Activated CD4-positive, alpha-beta T cell treated with anti-CD3 and anti-CD28 coated beads for 36 hours (primary cell): ENCODE measurements at regions not wholly inside any gene's neighbourhood (a gene's known extent, or its start where the extent isn't known, plus 50 kb on each side); places are given as distances from the start of the nearest gene placed in this dataset.

ENCODE experiments used
- ATAC-seq: fragments of 200-7000 bp; cut with Tn5 transposase; one replicate; pipeline ENCODE4 v1.10.0; 2021; ENCODE audit warnings: mild to moderate bottlenecking, moderate library complexity
- CTCF ChIA-PET: fragments of 350-600 bp; sonication (Branson Sonifier 250); formaldehyde crosslinking; loops from one replicate; lab custom pipeline; 2021; ENCODE audit warnings: antibody characterized with exemption; lab: Charles Lee
- POLR2A ChIA-PET: fragments of 350-600 bp; sonication (Branson Sonifier 250); formaldehyde crosslinking; loops from one replicate; lab custom pipeline; 2021; ENCODE audit warnings: antibody characterized with exemption, inconsistent platforms; lab: Charles Lee
- DNase-seq: peaks from one replicate; pipeline ENCODE4 v3.0.0-alpha.2; 2020
- H3K27ac Mint-ChIP-seq: one replicate; pipeline ENCODE4 v1.8.0; 2021; ENCODE audit warnings: mixed read lengths
- H3K27me3 Mint-ChIP-seq: one replicate; pipeline ENCODE4 v1.8.0; 2021; ENCODE audit warnings: mixed read lengths
- H3K36me3 Mint-ChIP-seq: one replicate; pipeline ENCODE4 v1.8.0; 2021; ENCODE audit warnings: low read depth, mixed read lengths
- H3K4me1 Mint-ChIP-seq: one replicate; pipeline ENCODE4 v1.8.0; 2021; ENCODE audit warnings: mixed read lengths
- H3K4me3 Mint-ChIP-seq: one replicate; pipeline ENCODE4 v1.8.0; 2021; ENCODE audit warnings: mild to moderate bottlenecking, moderate library complexity, mixed read lengths
- H3K9me3 Mint-ChIP-seq: one replicate; pipeline ENCODE4 v1.8.0; 2021; ENCODE audit warnings: low read depth, mixed read lengths
- intact Hi-C, 2 experiments: fragments of 100-400 bp; cut with DNase I in 1 of 2; cut with micrococcal nuclease in 1 of 2; formaldehyde crosslinking; loops; one replicate each; pipeline versions ENCODE4 v1.14.2 to v1.15.1; 2022 to 2024; cut with DNase I, micrococcal nuclease

DNA sequence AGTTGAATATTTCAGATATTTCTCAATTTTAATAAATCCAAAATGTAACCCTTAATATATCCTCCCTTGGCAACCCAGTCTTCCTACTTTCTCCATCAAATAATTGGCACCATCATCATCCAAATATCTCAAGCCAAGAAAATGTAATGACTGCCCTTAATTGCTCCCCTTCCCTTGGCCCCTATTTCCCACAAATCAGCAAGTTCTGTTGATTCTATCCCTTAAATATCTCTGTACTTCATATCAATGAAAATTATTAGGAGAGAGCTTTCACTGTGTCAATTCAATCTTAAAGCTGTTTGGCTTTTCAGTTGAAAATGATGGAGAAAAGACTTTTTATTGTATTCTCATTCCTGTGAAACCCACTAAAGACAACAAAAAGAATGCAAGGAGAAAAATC, 349.8 kb downstream of the HINT1 start:
- no peak overlapping the region for H3K4me3 Mint-ChIP-seq
- peaks cover 4% of the 10 kb centered on the region for H3K9me3 Mint-ChIP-seq
- POLR2A ChIA-PET: no interaction called here
- DNase-seq (no peak), ATAC-seq (no peak)
- no peaks in the 10 kb centered on the region for H3K36me3 Mint-ChIP-seq
- peaks cover 2% of the 10 kb centered on the region for H3K27me3 Mint-ChIP-seq
- CTCF ChIA-PET: no interaction called here
- intact Hi-C loops: no loop called here
- H3K4me1 Mint-ChIP-seq: peaks cover 13% of the 10 kb centered on the region
- no peak overlapping the region for H3K27ac Mint-ChIP-seq

- no peaks in the 10 kb centered on the region for H3K4me1 Mint-ChIP-seq
- no peaks in the 10 kb centered on the region for H3K9me3 Mint-ChIP-seq
- ATAC-seq (no peak), DNase-seq (no peak)
- H3K36me3 Mint-ChIP-seq: no peaks in the 10 kb centered on the region
- H3K4me3 Mint-ChIP-seq: no peak overlapping the region
- H3K27me3 Mint-ChIP-seq: peaks cover 9% of the 10 kb centered on the region
- intact Hi-C loops: no loop called here
- ChIA-PET POLR2A (no interaction called here), CTCF (no interaction called here)
- H3K27ac Mint-ChIP-seq: no peak overlapping the region
These were observed 356.4 kb downstream of the HINT1 start for GRCh38 chr5:130808691-130809090.

GRCh38 chr5:130805648-130806047, 359.4 kb downstream of the HINT1 start:
- DNase-seq: no peak
- H3K4me3 Mint-ChIP-seq: no peak overlapping the region
- ChIA-PET CTCF (no interaction called here), POLR2A (no interaction called here)
- peaks cover 3% of the 10 kb centered on the region for H3K9me3 Mint-ChIP-seq
- peaks cover 11% of the 10 kb centered on the region for H3K27me3 Mint-ChIP-seq
- no peak overlapping the region for H3K27ac Mint-ChIP-seq
- intact Hi-C loops: no loop called here
- no peaks in the 10 kb centered on the region for H3K36me3 Mint-ChIP-seq
- no peaks in the 10 kb centered on the region for H3K4me1 Mint-ChIP-seq
- no peak for ATAC-seq

DNA sequence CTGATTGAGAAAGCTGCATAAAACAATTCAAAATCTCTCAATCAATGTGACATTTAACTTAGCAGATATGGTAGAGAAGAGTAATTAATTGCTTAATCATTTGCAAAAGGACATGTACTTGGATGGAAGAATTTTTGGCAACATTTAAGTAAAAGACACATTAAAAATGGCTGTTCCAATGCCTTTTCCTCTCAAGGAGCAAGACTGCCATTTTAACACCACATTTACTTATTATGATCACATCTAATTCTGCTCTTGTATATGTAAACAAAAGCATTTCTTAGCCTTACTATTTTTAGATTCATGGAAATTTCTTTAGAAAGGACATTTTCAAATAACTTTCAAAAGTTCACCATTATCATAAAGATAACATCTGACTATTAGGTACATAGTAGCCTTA, 360.0 kb downstream of the HINT1 start:
- POLR2A ChIA-PET: no interaction called here
- intact Hi-C loops: no loop called here
- no peak for ATAC-seq

DNA sequence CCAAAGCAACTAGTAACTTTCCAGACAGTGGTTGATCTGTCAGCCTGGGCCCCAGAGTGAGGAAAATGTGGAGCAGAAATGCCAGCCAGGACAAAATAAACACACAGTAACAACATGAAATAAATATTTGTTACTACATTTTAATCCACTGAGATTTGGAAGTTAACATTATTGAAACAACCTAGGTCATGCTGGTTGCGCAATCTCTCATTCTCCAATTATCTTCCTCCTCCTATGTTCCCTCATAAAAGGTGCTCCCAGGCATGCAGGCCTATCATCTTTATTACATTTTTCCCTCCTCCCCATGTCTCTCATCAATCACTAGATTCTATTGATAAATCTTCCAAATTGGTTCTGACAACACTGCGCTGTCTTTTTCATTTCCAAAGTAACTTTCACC, 363.1 kb downstream of the HINT1 start:
- no peak for ATAC-seq
- no peak for DNase-seq
- CTCF ChIA-PET: interaction anchor here (0.6 kb wide), 1 partner anchor 142 kb away, joined by 3 read pairs; no protein-coding TSS in a partner anchor
- Mint-ChIP-seq H3K27ac (no peak overlapping the region), H3K9me3 (peaks cover 9% of the 10 kb centered on the region), H3K27me3 (peaks cover 5% of the 10 kb centered on the region), H3K36me3 (no peaks in the 10 kb centered on the region), H3K4me1 (no peaks in the 10 kb centered on the region), H3K4me3 (no peak overlapping the region)
- intact Hi-C loops: no loop called here
- POLR2A ChIA-PET: no interaction called here

More for the DNA sequence above, 360.0 kb downstream of the HINT1 start:
- CTCF ChIA-PET: no interaction called here
- Mint-ChIP-seq H3K4me3 (no peak overlapping the region), H3K9me3 (peaks cover 3% of the 10 kb centered on the region), H3K4me1 (no peaks in the 10 kb centered on the region), H3K36me3 (no peaks in the 10 kb centered on the region), H3K27ac (no peak overlapping the region), H3K27me3 (peaks cover 9% of the 10 kb centered on the region)
- no peak for DNase-seq

GRCh38 chr5:130799015-130799414, 366.0 kb downstream of the HINT1 start:
- Mint-ChIP-seq H3K27ac (no peak overlapping the region), H3K4me1 (no peaks in the 10 kb centered on the region), H3K4me3 (no peak overlapping the region), H3K9me3 (peaks cover 9% of the 10 kb centered on the region), H3K36me3 (no peaks in the 10 kb centered on the region), H3K27me3 (peaks cover 2% of the 10 kb centered on the region)
- ChIA-PET CTCF (no interaction called here), POLR2A (no interaction called here)
- DNase-seq (no peak), ATAC-seq (no peak)
- intact Hi-C loops: no loop called here

DNA sequence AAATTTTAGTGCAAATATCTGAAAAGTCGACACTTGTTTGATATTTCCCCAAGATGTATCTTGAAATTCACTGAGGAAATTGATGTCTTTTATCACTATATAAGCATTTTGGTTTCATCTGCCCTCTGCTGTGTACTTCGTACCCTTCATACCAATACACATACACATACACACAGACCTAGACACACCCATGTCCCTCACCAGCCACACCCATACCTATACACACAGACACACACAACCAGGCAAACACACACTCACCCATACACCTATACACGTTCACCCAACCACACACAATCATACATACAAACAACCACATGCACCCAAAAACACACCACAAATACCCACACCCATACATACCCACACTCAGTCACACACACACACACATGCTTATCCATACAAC, 367.8 kb downstream of the HINT1 start:
- Mint-ChIP-seq H3K27me3 (peaks cover 6% of the 10 kb centered on the region), H3K27ac (no peak overlapping the region), H3K4me1 (no peaks in the 10 kb centered on the region), H3K36me3 (no peaks in the 10 kb centered on the region), H3K9me3 (peaks cover 9% of the 10 kb centered on the region), H3K4me3 (no peak overlapping the region)
- ATAC-seq: no peak
- ChIA-PET CTCF (interaction anchor here (1.0 kb wide), 1 partner anchor 19 kb away, joined by 4 read pairs; no protein-coding TSS in a partner anchor), POLR2A (no interaction called here)
- intact Hi-C loops: no loop called here
- DNase-seq: no peak

- peaks cover 6% of the 10 kb centered on the region for H3K27me3 Mint-ChIP-seq
- POLR2A ChIA-PET: no interaction called here
- H3K9me3 Mint-ChIP-seq: peaks cover 9% of the 10 kb centered on the region
- no peak overlapping the region for H3K4me3 Mint-ChIP-seq
- no peaks in the 10 kb centered on the region for H3K4me1 Mint-ChIP-seq
- H3K36me3 Mint-ChIP-seq: no peaks in the 10 kb centered on the region
- H3K27ac Mint-ChIP-seq: no peak overlapping the region
- intact Hi-C loops: no loop called here
- no peak for ATAC-seq
- CTCF ChIA-PET: interaction anchor here (1.0 kb wide), 1 partner anchor 18 kb away, joined by 4 read pairs; no protein-coding TSS in a partner anchor
- no peak for DNase-seq
These were observed 368.2 kb downstream of the HINT1 start for GRCh38 chr5:130796902-130797301.

DNA sequence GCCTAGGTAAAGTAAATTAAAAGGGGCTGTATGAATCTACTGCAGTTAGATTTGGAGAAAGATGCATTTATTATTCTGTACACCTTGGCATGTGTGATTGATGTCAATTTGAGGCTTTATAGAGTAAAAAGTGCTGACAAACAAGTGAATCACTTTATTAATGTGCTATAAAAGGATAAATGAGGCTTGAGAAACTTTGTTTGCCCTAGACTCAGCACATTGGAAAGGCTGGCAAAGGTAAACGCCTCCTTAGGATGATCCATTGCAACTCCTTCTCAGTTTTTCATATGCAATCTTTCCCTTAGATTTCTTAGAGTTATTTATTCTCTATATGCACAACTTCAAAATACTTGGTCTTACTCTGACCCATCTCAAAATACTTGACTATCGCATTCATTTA, 369.0 kb downstream of the HINT1 start:
- peaks cover 5% of the 10 kb centered on the region for H3K9me3 Mint-ChIP-seq
- no peak for DNase-seq
- no peaks in the 10 kb centered on the region for H3K36me3 Mint-ChIP-seq
- peaks cover 4% of the 10 kb centered on the region for H3K27me3 Mint-ChIP-seq
- ATAC-seq: no peak
- no peak overlapping the region for H3K27ac Mint-ChIP-seq
- POLR2A ChIA-PET: no interaction called here
- intact Hi-C loops: no loop called here
- CTCF ChIA-PET: interaction anchor here (0.6 kb wide), 1 partner anchor 460 kb away, joined by 3 read pairs; no protein-coding TSS in a partner anchor
- no peaks in the 10 kb centered on the region for H3K4me1 Mint-ChIP-seq
- no peak overlapping the region for H3K4me3 Mint-ChIP-seq

GRCh38 chr5:130795037-130795436, 370.0 kb downstream of the HINT1 start:
- H3K36me3 Mint-ChIP-seq: no peaks in the 10 kb centered on the region
- no peak overlapping the region for H3K4me3 Mint-ChIP-seq
- intact Hi-C loops: no loop called here
- H3K27ac Mint-ChIP-seq: no peak overlapping the region
- CTCF ChIA-PET: no interaction called here
- no peak for ATAC-seq
- POLR2A ChIA-PET: no interaction called here
- no peaks in the 10 kb centered on the region for H3K4me1 Mint-ChIP-seq
- peaks cover 6% of the 10 kb centered on the region for H3K27me3 Mint-ChIP-seq
- peaks cover 5% of the 10 kb centered on the region for H3K9me3 Mint-ChIP-seq
- no peak for DNase-seq

GRCh38 chr5:130777794-130778193, 387.3 kb downstream of the HINT1 start:
- intact Hi-C loops: no loop called here
- POLR2A ChIA-PET: no interaction called here
- Mint-ChIP-seq H3K27ac (no peak overlapping the region), H3K4me1 (no peaks in the 10 kb centered on the region), H3K9me3 (no peaks in the 10 kb centered on the region), H3K36me3 (no peaks in the 10 kb centered on the region), H3K4me3 (no peak overlapping the region), H3K27me3 (peaks cover 12% of the 10 kb centered on the region)
- CTCF ChIA-PET: no interaction called here
- DNase-seq (no peak), ATAC-seq (no peak)

GRCh38 chr5:130773813-130774212, 391.2 kb downstream of the HINT1 start:
- DNase-seq (no peak), ATAC-seq (no peak)
- Mint-ChIP-seq H3K4me3 (no peak overlapping the region), H3K9me3 (no peaks in the 10 kb centered on the region), H3K4me1 (no peaks in the 10 kb centered on the region), H3K36me3 (no peaks in the 10 kb centered on the region), H3K27ac (no peak overlapping the region), H3K27me3 (peaks cover 15% of the 10 kb centered on the region)
- ChIA-PET POLR2A (no interaction called here), CTCF (no interaction called here)
- intact Hi-C loops: no loop called here

- H3K9me3 Mint-ChIP-seq: no peaks in the 10 kb centered on the region
- POLR2A ChIA-PET: no interaction called here
- CTCF ChIA-PET: no interaction called here
- no peak for DNase-seq
- no peak overlapping the region for H3K27ac Mint-ChIP-seq
- H3K4me1 Mint-ChIP-seq: no peaks in the 10 kb centered on the region
- peaks cover 13% of the 10 kb centered on the region for H3K27me3 Mint-ChIP-seq
- no peak overlapping the region for H3K4me3 Mint-ChIP-seq
- intact Hi-C loops: no loop called here
- no peaks in the 10 kb centered on the region for H3K36me3 Mint-ChIP-seq
- ATAC-seq: no peak
These were observed 403.0 kb downstream of the HINT1 start for GRCh38 chr5:130762031-130762430.
